GM18505 (cell line): ENCODE measurements at regions not wholly inside any gene's neighbourhood (a gene's known extent, or its start where the extent isn't known, plus 50 kb on each side); places are given as distances from the start of the nearest gene placed in this dataset.
"Not testable (repeated sequence)": the region's sequence is repeated elsewhere in the genome, so short reads cannot be mapped to it uniquely, and the experiment has no call there.

Experiments used
- ATAC-seq: cut with Tn5 transposase; IDR thresholded peaks from one replicate; pipeline ENCODE4 v1.9.1; 2021; ENCODE audit not compliant: unreplicated experiment
- POLR2A ChIP-seq: IDR thresholded peaks from 4 replicates; pipeline ENCODE4 v1.6.1; 2011; ENCODE audit warnings: borderline replicate concordance; ENCODE audit not compliant: insufficient read depth, insufficient read length; ENCODE audit errors: extremely low read depth

DNA sequence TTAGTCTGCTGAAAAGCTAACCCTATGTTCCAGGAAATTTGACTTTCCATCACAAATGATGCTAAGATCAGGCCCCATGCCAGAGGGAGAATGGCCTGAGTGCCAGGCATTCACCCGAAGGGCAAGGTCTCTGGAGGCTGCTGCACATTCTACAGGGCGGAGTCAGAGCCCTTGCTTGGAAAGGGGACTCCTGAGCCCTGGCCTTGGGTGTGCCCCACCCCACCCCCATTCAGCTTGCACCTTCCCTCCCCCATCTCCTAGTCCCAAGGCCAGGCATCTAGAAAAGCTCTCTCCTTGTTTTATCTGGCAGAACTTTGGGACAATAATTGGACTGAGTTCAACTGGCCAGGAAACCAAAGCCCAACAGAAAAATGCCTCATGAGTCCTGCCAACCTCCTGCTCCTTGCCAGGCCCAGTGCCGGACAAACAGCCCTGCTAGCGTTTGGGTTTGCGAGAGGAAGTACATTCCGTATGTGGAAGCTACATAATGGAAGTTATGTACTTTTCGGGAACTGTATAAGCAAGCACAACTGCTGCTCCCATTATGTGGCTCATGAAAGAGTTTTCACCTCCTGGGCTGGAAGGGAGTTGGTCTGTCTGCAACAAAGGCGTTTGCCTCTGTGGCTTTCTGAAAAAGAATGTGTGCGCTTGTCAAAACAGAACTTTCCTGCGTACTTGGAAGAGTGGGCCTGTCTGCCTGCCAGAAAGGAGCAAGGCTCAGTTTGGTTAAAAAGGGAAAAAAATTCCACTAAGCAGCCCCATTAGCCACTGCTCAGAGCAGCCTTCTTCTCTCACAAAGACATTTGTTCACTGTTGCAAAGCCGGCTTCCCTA is 321.5 kb upstream of the CTNNB1 start:
- TF ChIP-seq POLR2A = no peak
- ATAC-seq = no peak

GRCh38 chr3:40878464-40878905 is 320.8 kb upstream of the CTNNB1 start:
- no peak for ATAC-seq
- no peak for TF ChIP-seq POLR2A

DNA sequence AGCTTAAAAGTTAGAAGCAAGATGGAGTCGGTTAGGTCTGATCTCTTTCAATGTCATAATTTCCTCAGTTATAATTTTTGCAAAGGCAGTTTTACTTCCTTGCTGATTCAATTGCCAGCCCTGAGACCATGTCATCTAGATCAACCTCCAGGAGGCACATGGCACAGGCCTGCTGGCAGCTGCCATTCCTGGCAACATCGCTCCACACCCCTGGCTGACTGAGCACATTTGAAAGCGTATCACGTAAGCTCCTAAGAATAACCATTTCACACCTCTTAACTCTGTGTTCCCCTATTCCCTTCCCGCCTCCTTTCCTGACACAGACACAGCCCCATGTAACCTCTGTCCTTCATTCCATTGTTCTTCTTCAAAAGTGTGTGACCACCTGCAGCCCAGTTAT is 313.9 kb upstream of the CTNNB1 start:
- no peak for ATAC-seq

GRCh38 chr3:40886660-40887425 is 312.5 kb upstream of the CTNNB1 start:
- no peak for ATAC-seq

More for the DNA sequence above, 313.9 kb upstream of the CTNNB1 start:
- TF ChIP-seq POLR2A = no peak

DNA sequence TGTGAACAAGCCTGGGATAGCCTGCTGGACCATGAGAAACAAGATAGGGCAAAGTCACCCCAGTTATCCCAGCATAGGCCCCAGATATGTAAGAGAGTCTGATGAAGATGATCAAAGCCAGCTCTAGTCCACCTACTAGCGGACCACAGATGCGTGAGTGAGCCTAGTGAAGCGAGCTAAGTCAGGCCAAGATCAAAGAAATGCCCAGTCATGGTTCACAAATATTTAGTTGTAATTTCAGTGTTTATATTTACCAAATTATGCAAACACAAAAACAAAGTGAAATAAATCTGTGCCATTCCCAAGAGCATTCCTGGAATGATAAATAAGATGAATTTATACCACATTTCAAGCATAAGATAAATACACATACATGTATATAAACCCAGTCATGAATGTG is 308.1 kb upstream of the CTNNB1 start:
- no peak for ATAC-seq
- no peak for TF ChIP-seq POLR2A

More at GRCh38 chr3:40886660-40887425, 312.5 kb upstream of the CTNNB1 start:
- TF ChIP-seq POLR2A = no peak

DNA sequence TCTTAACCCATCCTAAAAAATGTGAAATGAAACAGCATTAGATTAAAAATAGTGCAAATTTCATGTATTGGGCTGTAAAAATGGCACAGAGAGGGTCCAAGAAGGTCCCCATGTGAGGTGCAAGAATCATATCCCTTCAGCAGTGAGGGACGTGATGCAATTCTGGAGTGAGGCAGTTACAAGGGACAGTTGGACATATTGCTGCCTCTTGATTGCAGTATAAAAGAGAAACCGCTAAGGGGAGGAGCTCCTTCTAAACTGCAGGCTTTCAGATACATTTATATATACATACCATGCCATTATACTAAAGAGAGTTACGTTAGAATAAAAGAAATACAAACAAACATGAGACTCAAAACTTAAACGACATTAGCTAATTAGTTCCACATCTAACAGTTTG is 304.2 kb upstream of the CTNNB1 start:
- no peak for TF ChIP-seq POLR2A
- ATAC-seq = no peak

- no peak for ATAC-seq
Measured at GRCh38 chr3:40899286-40899712, 300.0 kb upstream of the CTNNB1 start.

GRCh38 chr3:40901298-40901697 is 298.0 kb upstream of the CTNNB1 start:
- no peak for TF ChIP-seq POLR2A
- ATAC-seq = no peak

More at GRCh38 chr3:40899286-40899712, 300.0 kb upstream of the CTNNB1 start:
- TF ChIP-seq POLR2A = no peak

- TF ChIP-seq POLR2A = no peak
- ATAC-seq = no peak
Measured at GRCh38 chr3:40901796-40902195, 297.5 kb upstream of the CTNNB1 start.

DNA sequence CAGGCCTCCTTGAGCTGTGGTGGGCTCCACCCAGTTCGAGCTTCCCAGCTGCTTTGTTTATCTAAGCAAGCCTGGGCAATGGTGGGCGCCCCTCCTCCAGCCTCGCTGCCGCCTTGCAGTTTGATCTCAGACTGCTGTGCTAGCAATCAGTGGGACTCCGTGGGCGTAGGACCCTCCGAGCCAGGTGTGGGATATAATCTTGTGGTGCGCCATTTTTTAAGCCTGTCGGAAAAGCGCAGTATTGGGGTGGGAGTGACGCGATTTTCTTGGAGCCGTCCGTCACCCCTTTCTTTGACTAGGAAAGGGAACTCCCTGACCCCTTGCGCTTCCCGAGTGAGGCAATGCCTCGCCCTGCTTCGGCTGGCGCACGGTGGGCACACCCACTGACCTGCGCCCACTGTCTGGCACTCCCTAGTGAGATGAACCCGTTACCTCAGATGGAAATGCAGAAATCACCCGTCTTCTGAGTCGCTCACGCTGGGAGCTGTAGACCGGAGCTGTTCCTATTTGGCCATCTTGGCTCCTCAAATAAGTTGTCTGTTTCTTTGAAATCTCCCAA is 291.3 kb upstream of the CTNNB1 start:
- not testable (repeated sequence) for ATAC-seq

GRCh38 chr3:40908612-40909011 is 290.7 kb upstream of the CTNNB1 start:
- no peak for ATAC-seq
- TF ChIP-seq POLR2A = no peak

GRCh38 chr3:40911264-40911663 is 288.0 kb upstream of the CTNNB1 start:
- ATAC-seq = no peak

DNA sequence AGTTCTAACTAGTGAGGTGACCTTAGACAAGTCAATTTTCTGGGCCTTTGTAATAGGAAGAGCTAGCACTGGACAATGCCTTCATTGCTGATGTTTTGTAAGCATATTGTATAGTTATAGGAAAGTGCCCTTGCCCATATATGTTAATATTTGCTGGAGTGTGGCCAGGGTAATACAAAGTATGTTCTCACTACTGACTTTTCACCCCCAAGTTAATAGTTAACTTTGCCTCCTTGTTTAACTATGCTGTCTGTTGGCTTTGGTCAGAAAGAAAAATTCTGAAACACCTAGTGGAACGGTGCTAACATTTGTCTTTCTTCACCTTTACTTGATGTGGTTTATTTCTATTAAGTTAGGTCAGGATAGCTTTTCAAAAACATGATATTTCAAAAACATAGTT is 287.4 kb upstream of the CTNNB1 start:
- no peak for ATAC-seq

More at GRCh38 chr3:40911264-40911663, 288.0 kb upstream of the CTNNB1 start:
- TF ChIP-seq POLR2A = no peak

DNA sequence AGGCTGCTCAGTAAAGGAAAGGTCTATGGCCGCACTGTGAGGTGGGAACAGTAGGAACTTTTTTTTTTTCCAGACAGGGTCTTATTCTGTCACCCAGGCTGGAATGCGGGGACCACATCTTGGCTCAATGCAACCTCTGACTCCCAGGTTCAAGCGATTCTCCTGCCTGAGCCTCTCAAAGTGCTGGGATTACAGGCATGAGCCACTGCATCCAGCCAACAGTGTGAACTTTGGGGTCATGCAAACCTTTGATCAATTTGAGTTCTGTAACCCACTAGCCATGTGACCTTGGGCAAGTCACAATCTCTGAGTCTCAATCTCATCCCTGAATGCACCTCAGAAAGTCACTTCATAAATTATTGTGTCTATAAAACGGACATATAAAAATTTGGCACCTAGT is 286.8 kb upstream of the CTNNB1 start:
- no peak for ATAC-seq
- TF ChIP-seq POLR2A = no peak

More for the DNA sequence above, 287.4 kb upstream of the CTNNB1 start:
- no peak for TF ChIP-seq POLR2A

GRCh38 chr3:40913192-40913591 is 286.1 kb upstream of the CTNNB1 start:
- TF ChIP-seq POLR2A = no peak
- ATAC-seq = no peak
